ENCODE measurements at regions not wholly inside any gene's neighbourhood (a gene's known extent, or its start where the extent isn't known, plus 50 kb on each side); places are given as distances from the start of the nearest gene placed in this dataset.

GRCh38 chrX:23524467-23524866, 142.8 kb upstream of the PRDX4 start:
- TF ChIP-seq POLR2A (IDR thresholded peaks at IDR 0.05; ENCODE audit: low read depth, low read length) (no peak), POLR2AphosphoS5 (IDR thresholded peaks at IDR 0.05; ENCODE audit: low read depth, low read length) (no peak)
